C4-2B (cell line): ENCODE measurements at regions not wholly inside any gene's neighbourhood (a gene's known extent, or its start where the extent isn't known, plus 50 kb on each side); places are given as distances from the start of the nearest gene placed in this dataset.

Experiments used
- H3K27ac ChIP-seq: fragments of 450-650 bp; 2 replicates; pipeline ENCODE4 v1.5.1; 2017
- ZFX ChIP-seq: fragments of 450-650 bp; IDR thresholded peaks from 2 replicates; pipeline ENCODE4 v1.6.1; 2017
- TF ChIP-seq, protein P1 (sequence below): fragments of 450-650 bp; conservative IDR thresholded peaks from 2 replicates; pipeline ENCODE4 v1.5.1; 2017; ENCODE audit warnings: mild to moderate bottlenecking

DNA sequence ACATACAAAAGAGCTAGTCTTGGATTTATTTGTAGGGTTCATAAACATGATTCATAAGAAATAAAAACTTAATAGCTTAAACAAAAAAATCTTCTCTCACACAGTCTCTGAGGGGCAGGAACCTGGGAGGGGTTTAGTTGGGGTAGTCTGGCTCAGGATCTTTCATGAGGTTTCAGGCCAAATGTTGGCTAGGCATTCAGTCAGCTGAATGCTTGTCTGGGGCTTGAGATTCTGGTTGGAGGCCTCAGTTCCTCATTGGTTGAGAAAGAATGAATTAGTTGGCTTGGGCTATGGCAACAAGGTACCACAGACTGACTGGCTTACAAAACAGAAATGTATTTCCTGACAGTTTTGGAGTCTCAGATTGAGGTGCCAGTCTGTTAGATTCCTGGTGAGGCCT is 74.3 kb downstream of the ANKRD7 start:
- TF ChIP-seq, protein P1, sequence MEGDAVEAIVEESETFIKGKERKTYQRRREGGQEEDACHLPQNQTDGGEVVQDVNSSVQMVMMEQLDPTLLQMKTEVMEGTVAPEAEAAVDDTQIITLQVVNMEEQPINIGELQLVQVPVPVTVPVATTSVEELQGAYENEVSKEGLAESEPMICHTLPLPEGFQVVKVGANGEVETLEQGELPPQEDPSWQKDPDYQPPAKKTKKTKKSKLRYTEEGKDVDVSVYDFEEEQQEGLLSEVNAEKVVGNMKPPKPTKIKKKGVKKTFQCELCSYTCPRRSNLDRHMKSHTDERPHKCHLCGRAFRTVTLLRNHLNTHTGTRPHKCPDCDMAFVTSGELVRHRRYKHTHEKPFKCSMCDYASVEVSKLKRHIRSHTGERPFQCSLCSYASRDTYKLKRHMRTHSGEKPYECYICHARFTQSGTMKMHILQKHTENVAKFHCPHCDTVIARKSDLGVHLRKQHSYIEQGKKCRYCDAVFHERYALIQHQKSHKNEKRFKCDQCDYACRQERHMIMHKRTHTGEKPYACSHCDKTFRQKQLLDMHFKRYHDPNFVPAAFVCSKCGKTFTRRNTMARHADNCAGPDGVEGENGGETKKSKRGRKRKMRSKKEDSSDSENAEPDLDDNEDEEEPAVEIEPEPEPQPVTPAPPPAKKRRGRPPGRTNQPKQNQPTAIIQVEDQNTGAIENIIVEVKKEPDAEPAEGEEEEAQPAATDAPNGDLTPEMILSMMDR: no peak
- no peak for TF ChIP-seq ZFX
- H3K27ac ChIP-seq: no peak overlapping the region

DNA sequence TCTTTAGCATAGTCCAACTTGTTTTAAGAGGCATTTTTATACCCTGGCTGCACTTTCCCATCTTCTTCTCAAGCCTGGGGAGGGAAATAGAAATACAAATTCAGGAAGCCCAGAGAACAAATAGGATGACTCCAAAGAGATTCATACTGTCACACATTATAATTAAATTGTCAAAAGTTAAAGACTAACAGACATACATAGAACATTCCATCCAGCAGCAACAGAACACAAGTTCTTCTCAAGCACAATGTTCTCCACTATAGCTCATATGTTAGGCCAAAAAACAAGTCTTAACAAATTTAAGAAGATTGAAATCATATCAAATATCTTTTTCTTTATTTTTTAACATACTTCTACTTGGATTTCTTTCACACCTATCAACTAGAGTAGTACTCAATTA is 75.7 kb downstream of the ANKRD7 start:
- TF ChIP-seq ZFX: no peak
- TF ChIP-seq, protein P1: no peak
- no peak overlapping the region for H3K27ac ChIP-seq

DNA sequence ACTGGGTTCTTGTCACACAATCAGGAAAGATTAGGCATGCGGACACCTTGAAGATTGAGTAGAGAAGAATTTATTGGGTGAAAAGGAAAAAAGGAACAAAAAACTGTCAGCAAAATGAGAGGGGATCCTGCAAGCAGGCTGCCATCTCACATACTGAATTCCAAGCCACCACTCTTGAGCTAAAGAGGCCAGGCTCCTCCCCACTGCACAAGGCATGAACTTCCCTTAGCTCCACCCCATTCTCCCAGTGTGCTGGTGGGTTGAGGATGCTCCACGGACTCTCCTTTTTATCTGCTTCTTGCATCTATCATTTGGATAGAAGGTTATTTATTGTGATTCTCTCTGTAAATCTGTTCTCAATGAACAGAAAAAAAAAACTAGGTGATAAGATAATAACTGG is 79.6 kb downstream of the ANKRD7 start:
- TF ChIP-seq ZFX: no peak
- TF ChIP-seq, protein P1: no peak
- no peak overlapping the region for H3K27ac ChIP-seq

DNA sequence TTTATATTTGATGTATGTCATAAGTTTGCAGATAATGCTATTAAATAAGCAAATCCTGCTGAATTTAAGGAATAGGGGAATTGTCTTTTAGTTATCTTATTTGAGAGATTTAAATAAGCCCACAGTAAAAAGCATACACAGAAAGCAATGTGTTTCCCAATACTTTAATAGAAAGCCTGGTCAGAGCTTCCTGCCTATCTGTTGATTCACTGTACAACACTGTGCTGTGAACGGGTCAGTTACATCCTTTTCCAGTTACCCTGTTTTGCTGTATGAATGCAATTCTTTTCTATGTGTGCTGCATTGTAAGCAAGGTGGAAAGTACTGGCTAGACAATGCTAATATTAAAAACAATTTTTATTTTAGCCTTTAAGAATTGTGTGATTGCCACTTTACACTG is 81.2 kb downstream of the ANKRD7 start:
- H3K27ac ChIP-seq: no peak overlapping the region
- no peak for TF ChIP-seq ZFX
- TF ChIP-seq, protein P1: no peak

DNA sequence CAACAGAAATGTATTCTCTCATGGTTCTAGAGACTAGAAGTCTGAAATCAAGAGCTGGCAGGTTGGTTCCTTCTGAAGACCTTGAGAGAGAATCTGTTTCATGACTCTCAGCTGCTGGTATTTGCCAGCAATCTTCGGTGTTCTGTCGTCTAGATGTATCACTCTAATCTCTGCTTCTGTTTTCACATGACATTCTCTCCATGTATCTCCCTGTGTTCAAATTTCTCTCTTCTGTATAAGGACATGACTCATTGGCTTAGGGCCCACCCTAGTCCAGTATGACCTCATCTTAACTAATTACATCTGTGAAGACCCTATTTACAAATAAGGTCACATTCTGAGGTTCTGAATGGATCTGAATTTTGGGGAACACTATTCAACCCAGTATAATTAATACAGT is 82.3 kb downstream of the ANKRD7 start:
- no peak overlapping the region for H3K27ac ChIP-seq
- no peak for TF ChIP-seq ZFX
- TF ChIP-seq, protein P1: no peak

DNA sequence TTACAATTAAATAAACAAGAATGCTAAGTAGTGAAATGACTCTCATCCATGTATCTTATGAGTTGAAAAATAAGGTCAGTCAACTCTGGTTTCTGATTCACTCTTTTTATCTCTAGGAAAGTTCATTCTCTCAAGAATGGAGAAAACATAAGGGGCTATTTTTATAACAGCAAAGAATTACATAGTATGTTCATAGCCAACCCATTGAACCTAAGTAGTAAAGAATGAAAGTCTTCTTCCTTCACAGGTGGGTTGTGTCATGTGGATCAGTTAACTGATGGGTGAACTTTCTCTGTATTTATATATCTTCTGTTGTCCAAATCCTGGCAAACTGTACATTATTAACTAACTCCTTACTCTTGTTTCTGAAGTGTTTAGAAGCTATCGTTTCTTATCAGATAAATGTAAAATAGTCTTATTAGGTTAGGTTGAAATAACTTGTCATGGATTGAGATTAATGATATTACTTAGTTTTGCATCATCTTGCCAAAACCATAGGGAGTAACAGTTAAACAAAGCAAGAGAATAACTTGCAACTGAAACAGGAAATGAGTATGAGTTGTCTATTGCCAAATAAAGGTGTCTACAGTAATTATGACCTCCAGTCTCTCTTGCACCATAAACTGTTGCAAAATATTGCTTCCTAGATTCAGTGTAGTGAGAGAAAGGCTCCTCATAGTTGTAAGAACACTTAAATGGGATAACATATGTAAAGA is 86.8 kb downstream of the ANKRD7 start:
- TF ChIP-seq, protein P1: no peak
- TF ChIP-seq ZFX: no peak
- no peak overlapping the region for H3K27ac ChIP-seq

DNA sequence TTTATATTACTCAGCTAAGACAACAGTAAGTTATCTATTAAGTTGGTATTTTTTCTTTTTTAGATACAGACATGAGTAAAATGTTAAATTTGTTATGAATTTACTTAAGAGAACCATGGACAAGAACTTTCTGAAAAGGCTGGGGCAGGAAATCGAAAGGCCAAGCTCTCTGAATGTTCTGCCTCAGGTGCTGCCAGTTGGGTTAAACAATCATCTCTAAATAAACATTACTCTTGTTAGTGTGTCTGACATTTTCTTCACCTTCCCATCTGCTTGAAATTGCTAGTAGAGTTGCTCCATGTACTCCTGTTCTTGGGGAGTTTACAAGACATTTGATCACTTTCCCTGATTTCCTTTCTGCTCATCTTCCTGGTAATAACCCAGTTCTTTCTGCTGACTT is 87.5 kb downstream of the ANKRD7 start:
- H3K27ac ChIP-seq: no peak overlapping the region
- TF ChIP-seq ZFX: no peak
- TF ChIP-seq, protein P1: no peak
